ENCODE measurements at regions not wholly inside any gene's neighbourhood (a gene's known extent, or its start where the extent isn't known, plus 50 kb on each side); places are given as distances from the start of the nearest gene placed in this dataset.
"Not testable (repeated sequence)": the region's sequence is repeated elsewhere in the genome, so short reads cannot be mapped to it uniquely, and the experiment has no call there.

DNA sequence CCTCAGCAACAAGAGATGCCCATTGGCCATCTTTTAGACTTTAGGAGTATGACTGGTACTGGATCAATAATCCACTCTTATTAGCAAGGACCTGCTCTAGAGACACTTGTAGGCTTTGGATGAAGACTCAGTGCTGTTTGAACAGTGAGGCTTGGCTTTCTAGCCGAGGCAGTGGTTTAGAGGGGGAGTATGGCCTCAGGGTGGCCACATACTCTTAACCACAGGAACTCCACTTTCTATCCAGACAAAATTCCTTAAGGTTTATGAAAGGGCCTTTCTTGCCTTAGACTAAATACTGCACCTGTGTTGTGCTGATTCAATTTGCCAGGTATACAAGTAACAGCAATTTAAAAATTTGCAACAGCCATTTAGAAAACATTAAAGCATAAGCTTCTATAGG lies 1046.3 kb downstream of the DIPK2A start:
- no peak for DNase-seq

DNA sequence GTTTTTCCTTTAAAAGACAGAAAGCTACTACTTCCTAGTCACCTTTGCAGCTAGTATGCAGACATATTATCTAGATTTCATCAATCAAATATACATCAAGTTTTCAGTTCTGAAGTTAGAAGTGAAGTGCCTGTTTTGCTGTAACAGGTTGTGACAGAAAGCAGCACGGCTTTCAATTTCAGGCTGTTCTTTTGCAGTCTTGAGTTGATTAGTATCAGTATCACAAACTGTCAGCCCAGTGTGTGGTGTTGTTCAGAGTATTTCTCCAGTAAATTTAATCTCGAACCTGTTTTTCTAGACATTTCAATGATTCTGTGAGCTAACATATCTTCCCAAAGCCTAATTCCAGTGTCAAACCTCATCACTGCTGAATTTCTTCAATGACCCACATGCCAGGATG lies 1050.8 kb downstream of the DIPK2A start:
- H3K27me3 ChIP-seq (ENCODE audit: low read depth): no peaks in the 10 kb centered on the region
- H3K36me3 ChIP-seq: no peaks in the 10 kb centered on the region
- ATAC-seq (no peak), DNase-seq (no peak)
- H3K27ac ChIP-seq: no peak overlapping the region
- no peak overlapping the region for H3K4me3 ChIP-seq
- no peaks in the 10 kb centered on the region for H3K4me1 ChIP-seq
- TF ChIP-seq, protein P1, sequence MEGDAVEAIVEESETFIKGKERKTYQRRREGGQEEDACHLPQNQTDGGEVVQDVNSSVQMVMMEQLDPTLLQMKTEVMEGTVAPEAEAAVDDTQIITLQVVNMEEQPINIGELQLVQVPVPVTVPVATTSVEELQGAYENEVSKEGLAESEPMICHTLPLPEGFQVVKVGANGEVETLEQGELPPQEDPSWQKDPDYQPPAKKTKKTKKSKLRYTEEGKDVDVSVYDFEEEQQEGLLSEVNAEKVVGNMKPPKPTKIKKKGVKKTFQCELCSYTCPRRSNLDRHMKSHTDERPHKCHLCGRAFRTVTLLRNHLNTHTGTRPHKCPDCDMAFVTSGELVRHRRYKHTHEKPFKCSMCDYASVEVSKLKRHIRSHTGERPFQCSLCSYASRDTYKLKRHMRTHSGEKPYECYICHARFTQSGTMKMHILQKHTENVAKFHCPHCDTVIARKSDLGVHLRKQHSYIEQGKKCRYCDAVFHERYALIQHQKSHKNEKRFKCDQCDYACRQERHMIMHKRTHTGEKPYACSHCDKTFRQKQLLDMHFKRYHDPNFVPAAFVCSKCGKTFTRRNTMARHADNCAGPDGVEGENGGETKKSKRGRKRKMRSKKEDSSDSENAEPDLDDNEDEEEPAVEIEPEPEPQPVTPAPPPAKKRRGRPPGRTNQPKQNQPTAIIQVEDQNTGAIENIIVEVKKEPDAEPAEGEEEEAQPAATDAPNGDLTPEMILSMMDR (IDR thresholded peaks at IDR 0.05): no peak
- intact Hi-C loops (cut with DNase I): no loop called here
- H3K9me3 ChIP-seq: no peaks in the 10 kb centered on the region

More for the DNA sequence above, 1046.3 kb downstream of the DIPK2A start:
- no peak overlapping the region for H3K4me3 ChIP-seq
- H3K27me3 ChIP-seq (ENCODE audit: low read depth): no peaks in the 10 kb centered on the region
- no peaks in the 10 kb centered on the region for H3K4me1 ChIP-seq
- no peak overlapping the region for H3K27ac ChIP-seq
- no peak for ATAC-seq
- intact Hi-C loops (cut with DNase I): no loop called here
- H3K36me3 ChIP-seq: no peaks in the 10 kb centered on the region
- H3K9me3 ChIP-seq: no peaks in the 10 kb centered on the region
- TF ChIP-seq, protein P1 (IDR thresholded peaks at IDR 0.05): no peak

DNA sequence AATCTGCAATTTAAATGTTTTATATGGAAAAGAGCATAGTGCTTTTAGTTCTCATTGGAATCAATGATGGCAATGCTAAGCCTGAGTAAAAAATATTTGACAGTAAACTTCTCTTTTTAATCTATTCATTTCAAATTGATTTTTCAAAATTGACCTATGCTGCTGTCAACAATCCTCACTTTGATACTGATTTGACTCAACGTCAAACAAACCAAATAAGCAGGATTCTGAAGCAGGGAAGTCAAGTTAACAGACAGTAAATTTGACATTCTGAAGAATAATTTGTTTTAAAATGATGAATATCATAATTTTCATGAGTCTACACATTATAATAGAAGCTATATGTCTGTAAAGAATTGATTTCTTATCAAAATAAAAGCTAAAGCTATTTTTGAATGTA lies 1053.1 kb downstream of the DIPK2A start:
- Histone ChIP-seq H3K9me3 (no peaks in the 10 kb centered on the region), H3K27ac (no peak overlapping the region), H3K36me3 (no peaks in the 10 kb centered on the region), H3K27me3 (ENCODE audit: low read depth) (no peaks in the 10 kb centered on the region), H3K4me1 (no peaks in the 10 kb centered on the region), H3K4me3 (no peak overlapping the region)
- intact Hi-C loops (cut with DNase I): no loop called here
- ATAC-seq: no peak
- TF ChIP-seq, protein P1 (IDR thresholded peaks at IDR 0.05): no peak
- DNase-seq: no peak

DNA sequence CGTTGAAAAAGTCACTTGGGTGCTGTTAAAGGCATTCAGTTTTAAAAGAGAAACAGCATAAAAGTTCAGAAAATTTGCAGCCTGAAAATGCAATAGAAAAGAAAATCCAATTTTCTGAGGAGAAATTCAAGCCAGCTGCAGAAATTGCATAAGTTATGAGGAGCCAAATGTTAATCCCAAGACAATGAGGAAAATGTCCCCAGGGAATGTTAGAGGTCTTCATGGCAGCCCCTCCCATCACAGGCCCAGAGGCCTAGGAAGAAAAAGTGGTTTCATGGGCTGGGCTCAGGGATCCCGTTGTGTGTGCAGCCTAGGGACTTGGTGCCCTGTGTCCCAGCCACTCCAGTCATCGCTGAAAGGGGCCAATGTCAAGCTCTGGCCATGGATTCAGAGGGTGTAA lies 1055.6 kb downstream of the DIPK2A start:
- H3K4me1 ChIP-seq; H3K4me3 ChIP-seq; DNase-seq; ATAC-seq; H3K27me3 ChIP-seq (ENCODE audit: low read depth); H3K9me3 ChIP-seq; H3K27ac ChIP-seq; intact Hi-C loops (cut with DNase I); H3K36me3 ChIP-seq: not testable (repeated sequence)

DNA sequence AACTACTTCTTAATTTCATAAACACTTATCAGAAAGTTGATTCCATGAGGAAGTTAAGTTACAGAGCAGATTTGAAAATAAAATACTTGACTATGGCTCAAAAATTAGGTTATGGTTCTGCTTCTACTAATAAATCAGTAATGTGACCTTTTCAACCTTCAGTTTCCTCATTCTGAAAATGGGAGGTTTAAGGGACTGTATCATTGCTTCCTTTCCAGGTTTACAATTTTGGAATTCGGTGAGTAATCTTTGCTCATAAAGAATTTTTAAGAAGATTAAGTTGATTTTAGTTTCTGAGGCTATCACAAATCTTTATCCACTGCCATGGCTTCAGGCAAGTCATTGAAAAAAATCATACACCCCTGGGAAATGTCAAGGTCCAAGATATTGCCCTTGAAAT lies 1061.2 kb downstream of the DIPK2A start:
- Histone ChIP-seq H3K36me3 (no peaks in the 10 kb centered on the region), H3K27me3 (ENCODE audit: low read depth) (no peaks in the 10 kb centered on the region), H3K4me3 (no peak overlapping the region), H3K9me3 (no peaks in the 10 kb centered on the region), H3K4me1 (no peaks in the 10 kb centered on the region), H3K27ac (no peak overlapping the region)
- intact Hi-C loops (cut with DNase I): no loop called here
- ATAC-seq (no peak), DNase-seq (no peak)
- TF ChIP-seq, protein P1 (IDR thresholded peaks at IDR 0.05): no peak

DNA sequence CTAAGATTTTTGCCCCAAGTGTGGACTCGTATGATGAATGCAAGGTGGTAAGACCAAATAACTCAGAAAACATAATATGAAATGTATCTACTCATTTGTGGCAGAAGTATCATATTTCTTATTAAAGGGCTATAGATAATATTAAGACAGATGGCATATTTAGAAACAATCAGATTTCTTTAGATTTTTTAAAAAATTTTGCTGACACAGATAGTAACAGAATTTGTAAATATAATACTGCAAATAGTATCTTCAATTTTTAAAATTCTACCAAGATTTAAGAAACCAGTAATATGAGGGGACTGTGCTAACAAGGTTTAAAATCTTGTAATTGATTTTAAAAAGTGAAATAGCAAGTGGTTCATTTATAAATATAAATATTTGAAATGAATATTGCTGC lies 1064.1 kb downstream of the DIPK2A start:
- ATAC-seq (no peak), DNase-seq (no peak)
- H3K9me3 ChIP-seq: no peaks in the 10 kb centered on the region
- no peak overlapping the region for H3K27ac ChIP-seq
- no peaks in the 10 kb centered on the region for H3K27me3 ChIP-seq (ENCODE audit: low read depth)
- H3K4me1 ChIP-seq: no peaks in the 10 kb centered on the region
- intact Hi-C loops (cut with DNase I): no loop called here
- TF ChIP-seq, protein P1 (IDR thresholded peaks at IDR 0.05): no peak
- H3K4me3 ChIP-seq: no peak overlapping the region
- no peaks in the 10 kb centered on the region for H3K36me3 ChIP-seq

DNA sequence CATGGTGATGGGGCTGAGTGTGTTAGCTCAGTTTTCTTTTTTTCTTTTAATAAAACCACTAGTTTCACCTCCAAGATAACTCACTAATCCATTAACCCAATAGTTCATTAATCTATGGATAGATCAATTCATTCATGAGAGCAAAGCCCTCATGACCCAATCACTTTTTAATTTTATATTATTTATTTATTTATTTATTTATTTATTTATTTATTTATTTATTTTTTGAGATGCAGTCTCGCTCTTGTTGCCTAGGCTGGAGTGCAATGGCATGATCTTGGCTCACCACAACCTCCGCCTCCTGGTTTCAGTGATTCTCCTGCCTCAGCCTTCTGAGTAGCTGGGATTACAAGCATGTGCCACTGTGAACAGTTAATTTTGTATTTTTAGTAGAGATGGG lies 1082.4 kb downstream of the DIPK2A start:
- not testable (repeated sequence) for ATAC-seq, H3K36me3 ChIP-seq, DNase-seq

More for the DNA sequence above, 1082.4 kb downstream of the DIPK2A start:
- intact Hi-C loops (cut with DNase I); H3K4me1 ChIP-seq; H3K27me3 ChIP-seq (ENCODE audit: low read depth); H3K9me3 ChIP-seq; H3K4me3 ChIP-seq; H3K27ac ChIP-seq: not testable (repeated sequence)

Measured in lower lobe of right lung (tissue), 2 donors.